HCT116 (cell line): ENCODE measurements at regions not wholly inside any gene's neighbourhood (a gene's known extent, or its start where the extent isn't known, plus 50 kb on each side); places are given as distances from the start of the nearest gene placed in this dataset.

Experiments
- ATAC-seq: fragments of 200-7000 bp; cut with Tn5 transposase; 2 replicates; pipeline ENCODE4 v1.9.1; 2020; ENCODE audit warnings: mild to moderate bottlenecking, moderate library complexity
- BruUV-seq: library from RNA; stranded (reverse); fragments of 400-500 nt; replicated peaks from 2 replicates; lab custom pipeline; 2021; lab: Mats Ljungman, UMichigan
- CTCF ChIA-PET: fragments of 300-600 bp; sonication (Branson Sonifier 250); formaldehyde crosslinking; loops from one replicate; lab custom pipeline; 2021; ENCODE audit warnings: antibody characterized with exemption; lab: Charles Lee
- POLR2A ChIA-PET: fragments of 300-600, 350-600 bp; sonication (Branson Sonifier 250); formaldehyde crosslinking; loops from one replicate; lab custom pipeline; 2021; ENCODE audit warnings: antibody characterized with exemption; lab: Charles Lee
- RAD21 ChIA-PET, 2 experiments: fragments of 300-600 bp; sonication (Branson Sonifier 250); formaldehyde crosslinking; loops; one replicate each; lab custom pipeline; 2023; ENCODE audit warnings: low total read pairs in 2 of 2; ENCODE audit not compliant: uncharacterized antibody in 2 of 2, unreplicated experiment in 2 of 2, low non-redundant PET in 1 of 2; lab: Charles Lee
- DNase-seq: peaks from one replicate; pipeline ENCODE4 v3.0.0-alpha.2; 2010; ENCODE audit warnings: low read depth, low spot score
- H2AFZ ChIP-seq: fragments of 200-600 bp; shearing (Covaris generic), sonication (generic); 2 replicates; pipeline ENCODE4 v1.6.1; 2017; ENCODE audit warnings: low read depth, mixed run types, mixed read lengths, antibody characterized with exemption, low read length; ENCODE audit not compliant: poor library complexity, severe bottlenecking
- H3K27ac ChIP-seq: 2 replicates; pipeline ENCODE4 v1.5.1; 2012; ENCODE audit warnings: low read depth, low read length
- H3K27me3 ChIP-seq: fragments of 200-600 bp; sonication (generic); 2 replicates; pipeline ENCODE4 v1.6.1; 2016; ENCODE audit warnings: mixed run types, low read length, mixed read lengths; ENCODE audit not compliant: insufficient read depth
- H3K36me3 ChIP-seq, 2 experiments: fragments of 200-500 bp in 1 of 2; fragments of 200-600 bp in 1 of 2; sonication (Bioruptor generic) in 1 of 2; sonication (generic) in 1 of 2; 2 replicates each; pipeline versions ENCODE4 v1.5.1 to v1.6.1; 2014 to 2016; ENCODE audit warnings: low read length in 2 of 2, inconsistent platforms in 1 of 2, mixed read lengths in 1 of 2, mixed run types in 1 of 2; ENCODE audit not compliant: insufficient read depth in 2 of 2, control insufficient read depth in 1 of 2
- H3K4me1 ChIP-seq, 2 experiments: fragments of 200-600 bp in 1 of 2; sonication (generic) in 1 of 2; 2 replicates each; pipeline versions ENCODE4 v1.5.1 to v1.6.1; 2012 to 2017; ENCODE audit warnings: low read length in 2 of 2, inconsistent platforms in 1 of 2, mild to moderate bottlenecking in 1 of 2, mixed read lengths in 1 of 2, mixed run types in 1 of 2, moderate library complexity in 1 of 2; ENCODE audit not compliant: insufficient read depth in 2 of 2, control insufficient read depth in 1 of 2
- H3K4me2 ChIP-seq: fragments of 200-600 bp; sonication (generic); 2 replicates; pipeline ENCODE4 v1.6.1; 2017; ENCODE audit warnings: mixed run types, low read length, mixed read lengths
- H3K4me3 ChIP-seq, 2 experiments: fragments of 200-600 bp in 1 of 2; sonication (generic) in 1 of 2; replicated peaks in 1 of 2; 2 replicates each; pipeline ENCODE4 v1.5.1; 2011 to 2016; ENCODE audit warnings: low read length in 2 of 2, control low read depth in 1 of 2, low read depth in 1 of 2, mild to moderate bottlenecking in 1 of 2, mixed read lengths in 1 of 2, mixed run types in 1 of 2
- H3K79me2 ChIP-seq: fragments of 200-600 bp; sonication (generic); 2 replicates; pipeline ENCODE4 v1.6.1; 2017; ENCODE audit warnings: mild to moderate bottlenecking, mixed run types, low read length, moderate library complexity, mixed read lengths; ENCODE audit not compliant: insufficient read depth
- H3K9ac ChIP-seq: fragments of 200-600 bp; sonication (generic); 2 replicates; pipeline ENCODE4 v1.6.1; 2016; ENCODE audit warnings: low read length, mixed read lengths
- H3K9me2 ChIP-seq: fragments of 200-600 bp; sonication (generic), shearing (Covaris generic); 2 replicates; pipeline ENCODE4 v1.6.1; 2017; ENCODE audit warnings: mixed run types, mild to moderate bottlenecking, moderate library complexity; ENCODE audit not compliant: insufficient read depth
- H3K9me3 ChIP-seq, 2 experiments: fragments of 200-500 bp in 1 of 2; fragments of 200-600 bp in 1 of 2; sonication (Bioruptor generic) in 1 of 2; sonication (generic) in 1 of 2; 2 replicates each; pipeline ENCODE4 v1.6.1; 2014 to 2017; ENCODE audit warnings: low read length in 2 of 2, mixed read lengths in 2 of 2, inconsistent platforms in 1 of 2, low read depth in 1 of 2, mild to moderate bottlenecking in 1 of 2, mixed run types in 1 of 2, moderate library complexity in 1 of 2; ENCODE audit not compliant: control insufficient read depth in 1 of 2, insufficient read depth in 1 of 2
- H4K20me1 ChIP-seq: fragments of 200-600 bp; sonication (generic), shearing (Covaris generic); 2 replicates; pipeline ENCODE4 v1.6.1; 2017; ENCODE audit warnings: mixed run types, mild to moderate bottlenecking, moderate library complexity; ENCODE audit not compliant: insufficient read depth
- CEBPB ChIP-seq: IDR thresholded peaks from 2 replicates; pipeline ENCODE4 v1.6.1; 2012; ENCODE audit warnings: low read depth
- ELF1 ChIP-seq: IDR thresholded peaks from 2 replicates; pipeline ENCODE4 v1.6.1; 2012; ENCODE audit warnings: low read depth, borderline replicate concordance
- EZH2 ChIP-seq: fragments of 200-600 bp; sonication (generic); IDR thresholded peaks from 2 replicates; pipeline ENCODE4 v1.6.1; 2017; ENCODE audit warnings: antibody characterized with exemption, mixed run types
- EZH2phosphoT487 ChIP-seq: fragments of 200-600 bp; IDR thresholded peaks from 2 replicates; pipeline ENCODE4 v1.6.1; 2018; ENCODE audit warnings: antibody characterized with exemption, borderline replicate concordance
- FOSL1 ChIP-seq: IDR thresholded peaks from 2 replicates; pipeline ENCODE4 v1.6.1; 2012; ENCODE audit warnings: low read depth
- JUND ChIP-seq: IDR thresholded peaks from 2 replicates; pipeline ENCODE4 v1.6.1; 2012
- POLR2A ChIP-seq: IDR thresholded peaks from 2 replicates; pipeline ENCODE4 v1.7.0; 2011; ENCODE audit warnings: borderline replicate concordance; ENCODE audit not compliant: insufficient read depth, insufficient read length; ENCODE audit errors: extremely low read depth
- POLR2AphosphoS5 ChIP-seq: IDR thresholded peaks from 2 replicates; pipeline ENCODE4 v1.6.1; 2011; ENCODE audit warnings: mild to moderate bottlenecking, low read depth, low read length, moderate library complexity
- RAD21 ChIP-seq: IDR thresholded peaks from 2 replicates; pipeline ENCODE4 v1.6.1; 2012; ENCODE audit warnings: low read depth, mild to moderate bottlenecking
- SIN3A ChIP-seq: IDR thresholded peaks from 2 replicates; pipeline ENCODE4 v1.6.1; 2012; ENCODE audit warnings: low read depth
- SRF ChIP-seq: IDR thresholded peaks from 2 replicates; pipeline ENCODE4 v1.6.1; 2012; ENCODE audit warnings: low read depth
- TCF7L2 ChIP-seq: IDR thresholded peaks from 2 replicates; pipeline ENCODE4 v1.7.0; 2011; ENCODE audit warnings: borderline replicate concordance, inconsistent platforms; ENCODE audit not compliant: insufficient read depth, insufficient read length; ENCODE audit errors: extremely low read depth
- YY1 ChIP-seq: IDR thresholded peaks from 2 replicates; pipeline ENCODE4 v1.6.1; 2011; ENCODE audit warnings: low read length, low read depth, moderate library complexity, mild to moderate bottlenecking; ENCODE audit not compliant: insufficient replicate concordance; ENCODE audit errors: extremely low read depth
- ZFX ChIP-seq: fragments of 450-650 bp; IDR thresholded peaks from 2 replicates; pipeline ENCODE4 v1.6.1; 2017
- ZNF274 ChIP-seq: fragments of 200-500 bp; sonication (Bioruptor generic); IDR thresholded peaks from 2 replicates; pipeline ENCODE4 v1.6.1; 2014; ENCODE audit warnings: mild to moderate bottlenecking, low read depth, low read length, inconsistent platforms
- intact Hi-C: fragments of 100-400 bp; cut with micrococcal nuclease; formaldehyde crosslinking; loops from 2 replicates; pipeline ENCODE4 v1.10.0; 2022
- TF ChIP-seq, protein P1 (sequence below): IDR thresholded peaks from 2 replicates; pipeline ENCODE4 v1.6.1; 2012; ENCODE audit warnings: low read depth
- TF ChIP-seq, protein P2 (sequence below): IDR thresholded peaks from 2 replicates; pipeline ENCODE4 v1.6.1; 2012
- TF ChIP-seq, protein P3 (sequence below), 3 experiments: fragments of 200-600 bp in 1 of 3; sonication (generic) in 1 of 3; IDR thresholded peaks in 2 of 3; conservative IDR thresholded peaks in 1 of 3; 2 replicates each; pipeline ENCODE4 v1.5.1; 2012 to 2017; ENCODE audit warnings: low read depth in 2 of 3, low read length in 2 of 3, antibody characterized with exemption in 1 of 3, borderline replicate concordance in 1 of 3, control low read depth in 1 of 3, mild to moderate bottlenecking in 1 of 3, mixed read lengths in 1 of 3, mixed run types in 1 of 3, moderate library complexity in 1 of 3; ENCODE audit not compliant: insufficient read depth in 1 of 3
- TF ChIP-seq, protein P4 (sequence below): IDR thresholded peaks from 2 replicates; pipeline ENCODE4 v1.6.1; 2011; ENCODE audit warnings: mild to moderate bottlenecking, low read length, moderate library complexity; ENCODE audit not compliant: insufficient replicate concordance; ENCODE audit errors: extremely low read depth
- TF ChIP-seq, protein P5 (sequence below): IDR thresholded peaks from 2 replicates; pipeline ENCODE4 v1.6.1; 2012

DNA sequence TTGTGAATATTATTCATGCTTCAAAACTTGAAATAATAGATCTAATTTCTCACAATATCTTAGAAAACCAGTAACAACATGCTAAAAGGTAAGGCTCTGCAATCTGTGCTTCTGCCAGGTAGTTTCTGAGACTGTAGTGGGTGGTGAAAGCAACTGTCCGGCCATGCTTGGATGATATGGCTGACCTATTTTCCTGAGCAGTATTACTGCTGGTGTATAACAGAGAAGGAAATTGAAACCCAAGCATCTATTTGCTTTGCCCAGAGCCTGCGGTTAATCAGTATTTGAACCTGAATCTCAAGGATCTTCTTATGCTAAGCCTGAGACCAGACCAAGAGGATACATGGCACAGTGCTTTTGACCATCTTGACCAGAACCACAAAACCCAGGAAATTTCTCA, 563.8 kb downstream of the COL12A1 start:
- DNase-seq = no peak
- ATAC-seq = no peak
- H3K9me2 ChIP-seq = no peaks in the 10 kb centered on the region
- H3K9me3 ChIP-seq = no peaks in the 10 kb centered on the region
- H4K20me1 ChIP-seq = no peaks in the 10 kb centered on the region
- H3K27me3 ChIP-seq = no peaks in the 10 kb centered on the region
- POLR2A ChIA-PET = no interaction called here
- CTCF ChIA-PET = no interaction called here
- H3K79me2 ChIP-seq = no peaks in the 10 kb centered on the region
- H3K9ac ChIP-seq = no peak overlapping the region
- TF ChIP-seq POLR2A (no peak), YY1 (no peak), ELF1 (no peak), SRF (no peak), ZFX (no peak), POLR2AphosphoS5 (no peak), CEBPB (no peak), TCF7L2 (no peak), EZH2 (no peak), EZH2phosphoT487 (no peak), RAD21 (no peak), FOSL1 (no peak), ZNF274 (no peak), SIN3A (no peak), JUND (no peak)
- TF ChIP-seq, protein P1, sequence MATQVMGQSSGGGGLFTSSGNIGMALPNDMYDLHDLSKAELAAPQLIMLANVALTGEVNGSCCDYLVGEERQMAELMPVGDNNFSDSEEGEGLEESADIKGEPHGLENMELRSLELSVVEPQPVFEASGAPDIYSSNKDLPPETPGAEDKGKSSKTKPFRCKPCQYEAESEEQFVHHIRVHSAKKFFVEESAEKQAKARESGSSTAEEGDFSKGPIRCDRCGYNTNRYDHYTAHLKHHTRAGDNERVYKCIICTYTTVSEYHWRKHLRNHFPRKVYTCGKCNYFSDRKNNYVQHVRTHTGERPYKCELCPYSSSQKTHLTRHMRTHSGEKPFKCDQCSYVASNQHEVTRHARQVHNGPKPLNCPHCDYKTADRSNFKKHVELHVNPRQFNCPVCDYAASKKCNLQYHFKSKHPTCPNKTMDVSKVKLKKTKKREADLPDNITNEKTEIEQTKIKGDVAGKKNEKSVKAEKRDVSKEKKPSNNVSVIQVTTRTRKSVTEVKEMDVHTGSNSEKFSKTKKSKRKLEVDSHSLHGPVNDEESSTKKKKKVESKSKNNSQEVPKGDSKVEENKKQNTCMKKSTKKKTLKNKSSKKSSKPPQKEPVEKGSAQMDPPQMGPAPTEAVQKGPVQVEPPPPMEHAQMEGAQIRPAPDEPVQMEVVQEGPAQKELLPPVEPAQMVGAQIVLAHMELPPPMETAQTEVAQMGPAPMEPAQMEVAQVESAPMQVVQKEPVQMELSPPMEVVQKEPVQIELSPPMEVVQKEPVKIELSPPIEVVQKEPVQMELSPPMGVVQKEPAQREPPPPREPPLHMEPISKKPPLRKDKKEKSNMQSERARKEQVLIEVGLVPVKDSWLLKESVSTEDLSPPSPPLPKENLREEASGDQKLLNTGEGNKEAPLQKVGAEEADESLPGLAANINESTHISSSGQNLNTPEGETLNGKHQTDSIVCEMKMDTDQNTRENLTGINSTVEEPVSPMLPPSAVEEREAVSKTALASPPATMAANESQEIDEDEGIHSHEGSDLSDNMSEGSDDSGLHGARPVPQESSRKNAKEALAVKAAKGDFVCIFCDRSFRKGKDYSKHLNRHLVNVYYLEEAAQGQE = no peak
- TF ChIP-seq, protein P2, sequence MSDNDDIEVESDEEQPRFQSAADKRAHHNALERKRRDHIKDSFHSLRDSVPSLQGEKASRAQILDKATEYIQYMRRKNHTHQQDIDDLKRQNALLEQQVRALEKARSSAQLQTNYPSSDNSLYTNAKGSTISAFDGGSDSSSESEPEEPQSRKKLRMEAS = no peak
- TF ChIP-seq, protein P3, sequence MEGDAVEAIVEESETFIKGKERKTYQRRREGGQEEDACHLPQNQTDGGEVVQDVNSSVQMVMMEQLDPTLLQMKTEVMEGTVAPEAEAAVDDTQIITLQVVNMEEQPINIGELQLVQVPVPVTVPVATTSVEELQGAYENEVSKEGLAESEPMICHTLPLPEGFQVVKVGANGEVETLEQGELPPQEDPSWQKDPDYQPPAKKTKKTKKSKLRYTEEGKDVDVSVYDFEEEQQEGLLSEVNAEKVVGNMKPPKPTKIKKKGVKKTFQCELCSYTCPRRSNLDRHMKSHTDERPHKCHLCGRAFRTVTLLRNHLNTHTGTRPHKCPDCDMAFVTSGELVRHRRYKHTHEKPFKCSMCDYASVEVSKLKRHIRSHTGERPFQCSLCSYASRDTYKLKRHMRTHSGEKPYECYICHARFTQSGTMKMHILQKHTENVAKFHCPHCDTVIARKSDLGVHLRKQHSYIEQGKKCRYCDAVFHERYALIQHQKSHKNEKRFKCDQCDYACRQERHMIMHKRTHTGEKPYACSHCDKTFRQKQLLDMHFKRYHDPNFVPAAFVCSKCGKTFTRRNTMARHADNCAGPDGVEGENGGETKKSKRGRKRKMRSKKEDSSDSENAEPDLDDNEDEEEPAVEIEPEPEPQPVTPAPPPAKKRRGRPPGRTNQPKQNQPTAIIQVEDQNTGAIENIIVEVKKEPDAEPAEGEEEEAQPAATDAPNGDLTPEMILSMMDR (IDR thresholded peaks at IDR 0.05 in 2 of 3, conservative IDR thresholded peaks at IDR 0.05 in 1 of 3; ENCODE audit: borderline replicate concordance in 1 of 3, insufficient read depth in 1 of 3, low read depth in 2 of 3, low read length in 2 of 3) = no peak
- TF ChIP-seq, protein P4, sequence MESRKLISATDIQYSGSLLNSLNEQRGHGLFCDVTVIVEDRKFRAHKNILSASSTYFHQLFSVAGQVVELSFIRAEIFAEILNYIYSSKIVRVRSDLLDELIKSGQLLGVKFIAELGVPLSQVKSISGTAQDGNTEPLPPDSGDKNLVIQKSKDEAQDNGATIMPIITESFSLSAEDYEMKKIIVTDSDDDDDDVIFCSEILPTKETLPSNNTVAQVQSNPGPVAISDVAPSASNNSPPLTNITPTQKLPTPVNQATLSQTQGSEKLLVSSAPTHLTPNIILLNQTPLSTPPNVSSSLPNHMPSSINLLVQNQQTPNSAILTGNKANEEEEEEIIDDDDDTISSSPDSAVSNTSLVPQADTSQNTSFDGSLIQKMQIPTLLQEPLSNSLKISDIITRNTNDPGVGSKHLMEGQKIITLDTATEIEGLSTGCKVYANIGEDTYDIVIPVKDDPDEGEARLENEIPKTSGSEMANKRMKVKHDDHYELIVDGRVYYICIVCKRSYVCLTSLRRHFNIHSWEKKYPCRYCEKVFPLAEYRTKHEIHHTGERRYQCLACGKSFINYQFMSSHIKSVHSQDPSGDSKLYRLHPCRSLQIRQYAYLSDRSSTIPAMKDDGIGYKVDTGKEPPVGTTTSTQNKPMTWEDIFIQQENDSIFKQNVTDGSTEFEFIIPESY = no peak
- TF ChIP-seq, protein P5, sequence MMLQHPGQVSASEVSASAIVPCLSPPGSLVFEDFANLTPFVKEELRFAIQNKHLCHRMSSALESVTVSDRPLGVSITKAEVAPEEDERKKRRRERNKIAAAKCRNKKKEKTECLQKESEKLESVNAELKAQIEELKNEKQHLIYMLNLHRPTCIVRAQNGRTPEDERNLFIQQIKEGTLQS = no peak
- BruUV-seq = no TSS peak
- no peak overlapping the region for H3K27ac ChIP-seq
- no peak overlapping the region for H2AFZ ChIP-seq
- H3K36me3 ChIP-seq = no peaks in the 10 kb centered on the region
- no peaks in the 10 kb centered on the region for H3K4me1 ChIP-seq
- no peak overlapping the region for H3K4me3 ChIP-seq
- no peak overlapping the region for H3K4me2 ChIP-seq
- RAD21 ChIA-PET = no interaction called here
- intact Hi-C loops = no loop called here
